PC-3 (cell line): ENCODE measurements at regions not wholly inside any gene's neighbourhood (a gene's known extent, or its start where the extent isn't known, plus 50 kb on each side); places are given as distances from the start of the nearest gene placed in this dataset.

ENCODE experiments used
- EZH2 ChIP-seq: fragments of 300-600 bp; sonication (generic); IDR thresholded peaks from one replicate; pipeline ENCODE4 v1.6.1; 2017; ENCODE audit warnings: antibody characterized with exemption, mild to moderate bottlenecking, low read length; ENCODE audit not compliant: unreplicated experiment
- EZH2phosphoT487 ChIP-seq: fragments of 300-600 bp; sonication (generic); IDR thresholded peaks from 2 replicates; pipeline ENCODE4 v1.6.1; 2018; ENCODE audit warnings: mild to moderate bottlenecking, antibody characterized with exemption, low read length, borderline replicate concordance
- TF ChIP-seq, protein P1 (sequence below): fragments of 300-600 bp; sonication (generic); conservative IDR thresholded peaks from 2 replicates; pipeline ENCODE4 v1.5.1; 2017; ENCODE audit warnings: antibody characterized with exemption, low read depth, mild to moderate bottlenecking, low read length

DNA sequence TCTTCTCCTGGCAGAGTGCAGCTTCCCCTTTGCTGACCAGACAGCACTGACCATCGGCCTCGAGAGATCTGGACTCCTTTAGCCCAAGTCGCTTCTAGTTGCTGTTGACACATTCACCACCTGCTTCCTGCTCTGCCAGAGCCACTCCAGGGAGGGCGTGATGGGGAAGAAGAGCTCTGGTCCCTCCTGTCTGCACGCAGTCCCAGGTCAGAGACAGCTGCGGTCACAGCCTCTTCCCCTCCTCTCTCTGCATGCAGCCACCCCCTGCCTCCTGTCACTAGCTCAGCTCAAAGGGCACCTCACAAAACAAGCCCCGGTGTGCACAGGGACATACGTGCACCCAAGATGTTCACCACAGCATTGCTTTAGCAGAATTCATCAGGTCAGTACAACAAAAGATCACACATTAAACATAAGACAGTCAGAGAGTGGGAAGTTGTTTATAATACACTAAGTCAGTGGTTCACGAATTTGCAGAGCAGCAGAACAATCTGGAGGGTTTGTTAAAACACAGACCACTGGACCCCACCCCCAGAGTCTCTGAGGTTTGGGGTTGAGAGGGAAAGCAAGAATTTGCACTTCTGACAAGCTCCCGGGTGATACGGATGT is 132.9 kb downstream of the SYF2 start:
- TF ChIP-seq, protein P1, sequence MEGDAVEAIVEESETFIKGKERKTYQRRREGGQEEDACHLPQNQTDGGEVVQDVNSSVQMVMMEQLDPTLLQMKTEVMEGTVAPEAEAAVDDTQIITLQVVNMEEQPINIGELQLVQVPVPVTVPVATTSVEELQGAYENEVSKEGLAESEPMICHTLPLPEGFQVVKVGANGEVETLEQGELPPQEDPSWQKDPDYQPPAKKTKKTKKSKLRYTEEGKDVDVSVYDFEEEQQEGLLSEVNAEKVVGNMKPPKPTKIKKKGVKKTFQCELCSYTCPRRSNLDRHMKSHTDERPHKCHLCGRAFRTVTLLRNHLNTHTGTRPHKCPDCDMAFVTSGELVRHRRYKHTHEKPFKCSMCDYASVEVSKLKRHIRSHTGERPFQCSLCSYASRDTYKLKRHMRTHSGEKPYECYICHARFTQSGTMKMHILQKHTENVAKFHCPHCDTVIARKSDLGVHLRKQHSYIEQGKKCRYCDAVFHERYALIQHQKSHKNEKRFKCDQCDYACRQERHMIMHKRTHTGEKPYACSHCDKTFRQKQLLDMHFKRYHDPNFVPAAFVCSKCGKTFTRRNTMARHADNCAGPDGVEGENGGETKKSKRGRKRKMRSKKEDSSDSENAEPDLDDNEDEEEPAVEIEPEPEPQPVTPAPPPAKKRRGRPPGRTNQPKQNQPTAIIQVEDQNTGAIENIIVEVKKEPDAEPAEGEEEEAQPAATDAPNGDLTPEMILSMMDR = no peak
- TF ChIP-seq EZH2 (no peak), EZH2phosphoT487 (no peak)
